Left ventricle myocardium superior (tissue), 1 donor: ENCODE measurements at regions not wholly inside any gene's neighbourhood (a gene's known extent, or its start where the extent isn't known, plus 50 kb on each side); places are given as distances from the start of the nearest gene placed in this dataset.
"Not testable (repeated sequence)": the region's sequence is repeated elsewhere in the genome, so short reads cannot be mapped to it uniquely, and the experiment has no call there.

Experiments
- ATAC-seq: fragments of 200-7000 bp; cut with Tn5 transposase; one replicate; pipeline ENCODE4 v1.9.1; 2020; ENCODE audit warnings: mild to moderate bottlenecking, moderate library complexity
- DNase-seq: peaks from one replicate; pipeline ENCODE4 v3.0.0-alpha.2; 2020
- intact Hi-C: fragments of 100-400 bp; cut with micrococcal nuclease; formaldehyde crosslinking; loops from one replicate; pipeline ENCODE4 v1.11.0; 2022
- donor health status: DM: no; HTN: yes; CAD: no; lungs with severe emphysema.

- peak; percentile 68 for ATAC-seq
- intact Hi-C loops, result no loop called here
Observed at GRCh38 chr3:21054064-21054463, 696.9 kb downstream of the ZNF385D start.

GRCh38 chr3:21049334-21050062 is 701.5 kb downstream of the ZNF385D start:
- DNase-seq (no peak), ATAC-seq (no peak)
- intact Hi-C loops, result no loop called here

More at GRCh38 chr3:21054064-21054463, 696.9 kb downstream of the ZNF385D start:
- DNase-seq, result no peak

GRCh38 chr3:21043139-21043538 is 707.9 kb downstream of the ZNF385D start:
- no peak for DNase-seq
- no peak for ATAC-seq

GRCh38 chr3:21042184-21042583 is 708.8 kb downstream of the ZNF385D start:
- no peak for ATAC-seq
- no peak for DNase-seq
- intact Hi-C loops, result no loop called here

More at GRCh38 chr3:21043139-21043538, 707.9 kb downstream of the ZNF385D start:
- intact Hi-C loops, result no loop called here

GRCh38 chr3:21041621-21042020 is 709.4 kb downstream of the ZNF385D start:
- intact Hi-C loops, result no loop called here
- DNase-seq (no peak), ATAC-seq (no peak)

- DNase-seq (no peak), ATAC-seq (no peak)
- intact Hi-C loops, result no loop called here
Observed at GRCh38 chr3:21036888-21037287, 714.1 kb downstream of the ZNF385D start.

- DNase-seq, result no peak
- no peak for ATAC-seq
- intact Hi-C loops, result no loop called here
Observed at GRCh38 chr3:21028412-21028811, 722.6 kb downstream of the ZNF385D start.

- DNase-seq, result no peak
- intact Hi-C loops, result no loop called here
- ATAC-seq, result no peak
Observed at GRCh38 chr3:21024563-21024962, 726.4 kb downstream of the ZNF385D start.

GRCh38 chr3:21020681-21021080 is 730.3 kb downstream of the ZNF385D start:
- intact Hi-C loops, result no loop called here
- no peak for ATAC-seq

GRCh38 chr3:21020043-21020442 is 731.0 kb downstream of the ZNF385D start:
- intact Hi-C loops, result no loop called here
- ATAC-seq (peak; percentile 49), DNase-seq (no peak)

More at GRCh38 chr3:21020681-21021080, 730.3 kb downstream of the ZNF385D start:
- DNase-seq, result no peak

GRCh38 chr3:21017115-21017852 is 733.7 kb downstream of the ZNF385D start:
- ATAC-seq, result no peak
- no peak for DNase-seq
- intact Hi-C loops, result no loop called here

- intact Hi-C loops, result no loop called here
- ATAC-seq (no peak), DNase-seq (no peak)
Observed at GRCh38 chr3:21013566-21013965, 737.4 kb downstream of the ZNF385D start.

GRCh38 chr3:20999661-21000060 is 751.3 kb downstream of the ZNF385D start:
- intact Hi-C loops, result no loop called here
- no peak for DNase-seq
- ATAC-seq, result no peak

GRCh38 chr3:20997183-20997582 is 753.8 kb downstream of the ZNF385D start:
- no peak for DNase-seq
- no peak for ATAC-seq
- intact Hi-C loops, result no loop called here

- intact Hi-C loops, result no loop called here
- DNase-seq, result no peak
- no peak for ATAC-seq
Observed at GRCh38 chr3:20990896-20991295, 760.1 kb downstream of the ZNF385D start.

- ATAC-seq, intact Hi-C loops, DNase-seq: not testable (repeated sequence)
Observed at GRCh38 chr3:20989653-20990052, 761.4 kb downstream of the ZNF385D start.

- intact Hi-C loops, result no loop called here
- ATAC-seq (no peak), DNase-seq (no peak)
Observed at GRCh38 chr3:20984594-20985205, 766.3 kb downstream of the ZNF385D start.

GRCh38 chr3:20975188-20975651 is 775.8 kb downstream of the ZNF385D start:
- intact Hi-C loops, result no loop called here
- DNase-seq (no peak), ATAC-seq (peak; percentile 29)

- ATAC-seq, result no peak
- intact Hi-C loops, result no loop called here
- no peak for DNase-seq
Observed at GRCh38 chr3:20974396-20974795, 776.6 kb downstream of the ZNF385D start.

- ATAC-seq, intact Hi-C loops, DNase-seq: not testable (repeated sequence)
Observed at GRCh38 chr3:20970807-20971206, 780.2 kb downstream of the ZNF385D start.
